Loucy (cell line): ENCODE measurements at regions not wholly inside any gene's neighbourhood (a gene's known extent, or its start where the extent isn't known, plus 50 kb on each side); places are given as distances from the start of the nearest gene placed in this dataset.

Experiments
- H2AFZ ChIP-seq: fragments of 200-600 bp; sonication (generic); 2 replicates; pipeline ENCODE4 v1.6.0; 2016; ENCODE audit warnings: antibody characterized with exemption, mild to moderate bottlenecking, low read length, moderate library complexity
- H3F3A ChIP-seq: fragments of 200-600 bp; 2 replicates; pipeline ENCODE4 v1.6.0; 2016; ENCODE audit warnings: antibody characterized with exemption, low read depth, mild to moderate bottlenecking
- H3K27me3 ChIP-seq: fragments of 200-600 bp; sonication (generic); 2 replicates; pipeline ENCODE4 v1.6.1; 2014; ENCODE audit warnings: low read length, mild to moderate bottlenecking; ENCODE audit not compliant: insufficient read depth, poor library complexity, severe bottlenecking
- H3K36me3 ChIP-seq: fragments of 200-600 bp; sonication (generic); 2 replicates; pipeline ENCODE4 v1.6.1; 2016; ENCODE audit warnings: low read length; ENCODE audit not compliant: insufficient read depth
- H3K4me1 ChIP-seq: fragments of 200-600 bp; sonication (generic); 2 replicates; pipeline ENCODE4 v1.5.1; 2014; ENCODE audit warnings: low read length, mild to moderate bottlenecking; ENCODE audit not compliant: insufficient read depth, poor library complexity, severe bottlenecking
- H3K4me2 ChIP-seq: fragments of 200-600 bp; sonication (generic); 2 replicates; pipeline ENCODE4 v1.6.0; 2014; ENCODE audit warnings: antibody characterized with exemption, low read length, low read depth, mild to moderate bottlenecking; ENCODE audit not compliant: poor library complexity, severe bottlenecking
- H3K4me3 ChIP-seq: fragments of 200-600 bp; sonication (generic); 2 replicates; pipeline ENCODE4 v1.5.1; 2014; ENCODE audit warnings: low read length, mild to moderate bottlenecking, mixed read lengths; ENCODE audit not compliant: poor library complexity, severe bottlenecking
- H3K79me2 ChIP-seq: fragments of 200-600 bp; sonication (generic); 2 replicates; pipeline ENCODE4 v1.6.1; 2014; ENCODE audit warnings: low read length; ENCODE audit not compliant: insufficient read depth
- H3K9ac ChIP-seq: fragments of 200-600 bp; sonication (generic); 2 replicates; pipeline ENCODE4 v1.6.0; 2014; ENCODE audit warnings: mild to moderate bottlenecking, low read depth, low read length, moderate library complexity; ENCODE audit not compliant: poor library complexity, severe bottlenecking
- H3K9me2 ChIP-seq: fragments of 200-600 bp; sonication (generic); replicated peaks from 2 replicates; pipeline ENCODE4 v1.6.1; 2016; ENCODE audit warnings: low read depth, low read length, mixed read lengths
- H3K9me3 ChIP-seq: fragments of 200-600 bp; sonication (generic); 2 replicates; pipeline ENCODE4 v1.6.1; 2014; ENCODE audit warnings: mild to moderate bottlenecking, antibody characterized with exemption, low read length, low read depth; ENCODE audit not compliant: insufficient read depth
- H4K20me1 ChIP-seq: fragments of 200-600 bp; sonication (generic); 2 replicates; pipeline ENCODE4 v1.6.0; 2014; ENCODE audit warnings: antibody characterized with exemption, low read length, mild to moderate bottlenecking; ENCODE audit not compliant: insufficient read depth, poor library complexity, severe bottlenecking
- EZH2phosphoT487 ChIP-seq: fragments of 200-600 bp; IDR thresholded peaks from 2 replicates; pipeline ENCODE4 v1.6.1; 2018; ENCODE audit warnings: antibody characterized with exemption, mild to moderate bottlenecking, moderate library complexity, borderline replicate concordance
- TF ChIP-seq, protein P1 (sequence below): fragments of 200-600 bp; sonication (generic); conservative IDR thresholded peaks from 2 replicates; pipeline ENCODE4 v1.5.1; 2014; ENCODE audit warnings: mild to moderate bottlenecking, antibody characterized with exemption, low read length

DNA sequence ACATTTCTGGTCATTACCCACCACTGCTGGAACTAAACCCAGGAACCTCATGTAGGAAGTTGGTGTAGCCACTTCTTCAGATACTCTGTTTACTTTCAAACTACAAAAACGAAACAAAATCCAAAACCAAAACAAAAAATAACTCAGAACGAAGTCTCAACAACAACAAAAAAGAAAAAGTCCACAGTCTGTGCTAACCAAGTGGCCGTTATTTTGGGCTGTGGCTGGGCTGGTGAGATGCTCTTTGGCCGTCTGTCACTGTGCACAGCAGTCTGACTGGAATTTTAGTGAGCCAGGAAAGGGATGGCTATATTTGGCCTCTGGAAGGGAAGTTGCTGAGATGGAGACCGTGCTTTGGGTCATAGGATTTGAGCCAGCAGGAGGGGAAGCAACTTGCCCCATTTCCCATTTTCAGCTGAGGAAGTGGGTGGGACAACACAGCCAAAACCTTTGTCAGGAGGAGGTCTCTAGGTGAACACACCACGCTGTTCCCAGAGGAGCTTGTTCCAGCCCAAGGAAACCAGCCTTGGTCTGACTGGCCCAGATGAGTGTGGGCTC is 334.1 kb downstream of the ZSWIM6 start:
- Histone ChIP-seq H2AFZ (no peak overlapping the region), H3K9me2 (no peaks in the 10 kb centered on the region), H3K27me3 (no peaks in the 10 kb centered on the region), H4K20me1 (no peaks in the 10 kb centered on the region), H3K4me3 (no peak overlapping the region), H3K9ac (no peak overlapping the region), H3K4me2 (no peak overlapping the region), H3K79me2 (no peaks in the 10 kb centered on the region), H3K9me3 (no peaks in the 10 kb centered on the region), H3K36me3 (no peaks in the 10 kb centered on the region), H3K4me1 (no peaks in the 10 kb centered on the region), H3F3A (no peaks in the 10 kb centered on the region)
- TF ChIP-seq, protein P1, sequence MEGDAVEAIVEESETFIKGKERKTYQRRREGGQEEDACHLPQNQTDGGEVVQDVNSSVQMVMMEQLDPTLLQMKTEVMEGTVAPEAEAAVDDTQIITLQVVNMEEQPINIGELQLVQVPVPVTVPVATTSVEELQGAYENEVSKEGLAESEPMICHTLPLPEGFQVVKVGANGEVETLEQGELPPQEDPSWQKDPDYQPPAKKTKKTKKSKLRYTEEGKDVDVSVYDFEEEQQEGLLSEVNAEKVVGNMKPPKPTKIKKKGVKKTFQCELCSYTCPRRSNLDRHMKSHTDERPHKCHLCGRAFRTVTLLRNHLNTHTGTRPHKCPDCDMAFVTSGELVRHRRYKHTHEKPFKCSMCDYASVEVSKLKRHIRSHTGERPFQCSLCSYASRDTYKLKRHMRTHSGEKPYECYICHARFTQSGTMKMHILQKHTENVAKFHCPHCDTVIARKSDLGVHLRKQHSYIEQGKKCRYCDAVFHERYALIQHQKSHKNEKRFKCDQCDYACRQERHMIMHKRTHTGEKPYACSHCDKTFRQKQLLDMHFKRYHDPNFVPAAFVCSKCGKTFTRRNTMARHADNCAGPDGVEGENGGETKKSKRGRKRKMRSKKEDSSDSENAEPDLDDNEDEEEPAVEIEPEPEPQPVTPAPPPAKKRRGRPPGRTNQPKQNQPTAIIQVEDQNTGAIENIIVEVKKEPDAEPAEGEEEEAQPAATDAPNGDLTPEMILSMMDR, result no peak
- TF ChIP-seq EZH2phosphoT487, result no peak

GRCh38 chr5:61667525-61668218 is 335.6 kb downstream of the ZSWIM6 start:
- H2AFZ ChIP-seq, result no peak overlapping the region
- H3F3A ChIP-seq, result no peaks in the 10 kb centered on the region
- no peak overlapping the region for H3K4me3 ChIP-seq
- no peaks in the 10 kb centered on the region for H3K9me3 ChIP-seq
- H3K9ac ChIP-seq, result no peak overlapping the region
- H3K36me3 ChIP-seq, result no peaks in the 10 kb centered on the region
- H3K4me2 ChIP-seq, result no peak overlapping the region
- TF ChIP-seq, protein P1, result no peak
- TF ChIP-seq EZH2phosphoT487, result no peak
- no peaks in the 10 kb centered on the region for H3K79me2 ChIP-seq
- H3K9me2 ChIP-seq, result no peaks in the 10 kb centered on the region
- no peaks in the 10 kb centered on the region for H3K4me1 ChIP-seq
- no peaks in the 10 kb centered on the region for H3K27me3 ChIP-seq
- no peaks in the 10 kb centered on the region for H4K20me1 ChIP-seq

GRCh38 chr5:61669531-61669930 is 337.5 kb downstream of the ZSWIM6 start:
- Histone ChIP-seq H3K79me2 (no peaks in the 10 kb centered on the region), H3K4me2 (no peak overlapping the region), H3K9ac (no peak overlapping the region), H3K9me3 (no peaks in the 10 kb centered on the region), H4K20me1 (no peaks in the 10 kb centered on the region), H3K9me2 (no peaks in the 10 kb centered on the region), H3F3A (no peaks in the 10 kb centered on the region), H2AFZ (no peak overlapping the region), H3K4me1 (no peaks in the 10 kb centered on the region), H3K27me3 (no peaks in the 10 kb centered on the region), H3K36me3 (no peaks in the 10 kb centered on the region), H3K4me3 (no peak overlapping the region)
- no peak for TF ChIP-seq EZH2phosphoT487
- TF ChIP-seq, protein P1, result no peak
